Natural killer cell (primary cell): ENCODE measurements at regions not wholly inside any gene's neighbourhood (a gene's known extent, or its start where the extent isn't known, plus 50 kb on each side); places are given as distances from the start of the nearest gene placed in this dataset.

Experiments
- ATAC-seq, 3 donors: fragments of 150-1000 bp in 2 of 3; fragments of 200-7000 bp in 1 of 3; cut with Tn5 transposase; 1 replicate in 1 of 3; 2 replicates in 2 of 3; pipeline ENCODE4 v1.10.0; 2021; ENCODE audit warnings: mild to moderate bottlenecking in 2 of 3, moderate library complexity in 2 of 3
- DNase-seq, 2 donors: peaks; one replicate each; pipeline versions ENCODE4 v3.0.0 to v3.0.0-alpha.2; 2013 to 2021; ENCODE audit warnings: mixed read lengths in 1 of 2
- H3K27ac ChIP-seq: one replicate; pipeline ENCODE4 v1.5.1; 2013; ENCODE audit warnings: mild to moderate bottlenecking, low read length
- H3K27me3 ChIP-seq: one replicate; pipeline ENCODE4 v1.6.1; 2013; ENCODE audit warnings: low read length; ENCODE audit not compliant: control insufficient read depth, insufficient read depth
- H3K36me3 ChIP-seq: one replicate; pipeline ENCODE4 v1.6.1; 2013; ENCODE audit warnings: low read length; ENCODE audit not compliant: control insufficient read depth, insufficient read depth
- H3K4me1 ChIP-seq: one replicate; pipeline ENCODE4 v1.6.1; 2013; ENCODE audit warnings: low read length; ENCODE audit not compliant: control insufficient read depth, insufficient read depth
- H3K4me3 ChIP-seq: one replicate; pipeline ENCODE4 v1.5.1; 2013; ENCODE audit warnings: low read length
- H3K9me3 ChIP-seq: one replicate; pipeline ENCODE4 v1.6.1; 2013; ENCODE audit warnings: low read length; ENCODE audit not compliant: control insufficient read depth, insufficient read depth
- H3K27ac Mint-ChIP-seq, 2 donors: one replicate each; pipeline ENCODE4 v1.8.0; 2022; ENCODE audit warnings: mild to moderate bottlenecking in 2 of 2, mixed read lengths in 2 of 2, moderate library complexity in 1 of 2
- H3K27me3 Mint-ChIP-seq, 2 donors: one replicate each; pipeline ENCODE4 v1.8.0; 2022; ENCODE audit warnings: low read depth in 2 of 2, mixed read lengths in 2 of 2
- H3K36me3 Mint-ChIP-seq: one replicate; pipeline ENCODE4 v1.8.0; 2022; ENCODE audit warnings: mixed read lengths
- H3K4me1 Mint-ChIP-seq, 2 donors: one replicate each; pipeline ENCODE4 v1.8.0; 2022; ENCODE audit warnings: mixed read lengths in 2 of 2
- H3K4me3 Mint-ChIP-seq: one replicate; pipeline ENCODE4 v1.8.0; 2022; ENCODE audit warnings: mild to moderate bottlenecking, moderate library complexity, mixed read lengths
- H3K9me3 Mint-ChIP-seq, 2 donors: one replicate each; pipeline ENCODE4 v1.8.0; 2022; ENCODE audit warnings: mixed read lengths in 2 of 2
- CTCF ChIP-seq: fragments of 200-600 bp; IDR thresholded peaks from one replicate; pipeline ENCODE4 v1.8.0; 2022; ENCODE audit warnings: antibody characterized with exemption
- WGBS: methylation state at CpG from one replicate; pipeline ENCODE4 v1.1.7; 2013; ENCODE audit warnings: missing lambda C conversion rate; ENCODE audit not compliant: insufficient coverage; 5-methylcytosine and 5-hydroxymethylcytosine counted together
- intact Hi-C: fragments of 100-400 bp; cut with micrococcal nuclease; formaldehyde crosslinking; loops from one replicate; pipeline ENCODE4 v1.14.2; 2022

- Mint-ChIP-seq H3K27ac (no peak overlapping the region), H3K4me3 (no peak overlapping the region), H3K27me3 (no peaks in the 10 kb centered on the region), H3K9me3 (no peaks in the 10 kb centered on the region), H3K4me1 (no peaks in the 10 kb centered on the region), H3K36me3 (no peaks in the 10 kb centered on the region)
- H3K27me3 ChIP-seq = no peaks in the 10 kb centered on the region
- no peak for TF ChIP-seq CTCF
- no peaks in the 10 kb centered on the region for H3K36me3 ChIP-seq
- WGBS = 100% methylated on average over 2 of the region's 2 CpGs
- no peaks in the 10 kb centered on the region for H3K4me1 ChIP-seq
- no peaks in the 10 kb centered on the region for H3K9me3 ChIP-seq
- intact Hi-C loops = no loop called here
- DNase-seq (no peak), ATAC-seq (no peak)
- no peak overlapping the region for H3K4me3 ChIP-seq
- H3K27ac ChIP-seq = no peak overlapping the region
Measured at GRCh38 chr6:132011582-132011981, 60.4 kb upstream of the CCN2 start.

GRCh38 chr6:132009175-132009574, 58.0 kb upstream of the CCN2 start:
- no peak overlapping the region for H3K4me3 ChIP-seq
- no peak for TF ChIP-seq CTCF
- ATAC-seq (no peak), DNase-seq (no peak)
- H3K27me3 Mint-ChIP-seq = no peaks in the 10 kb centered on the region
- intact Hi-C loops = no loop called here
- no peaks in the 10 kb centered on the region for H3K36me3 Mint-ChIP-seq
- no peaks in the 10 kb centered on the region for H3K9me3 ChIP-seq
- no peaks in the 10 kb centered on the region for H3K9me3 Mint-ChIP-seq
- no peaks in the 10 kb centered on the region for H3K4me1 ChIP-seq
- no peaks in the 10 kb centered on the region for H3K4me1 Mint-ChIP-seq
- H3K27ac Mint-ChIP-seq = no peak overlapping the region
- H3K27ac ChIP-seq = no peak overlapping the region
- H3K27me3 ChIP-seq = no peaks in the 10 kb centered on the region
- H3K36me3 ChIP-seq = no peaks in the 10 kb centered on the region
- H3K4me3 Mint-ChIP-seq = no peak overlapping the region

GRCh38 chr6:132007474-132008190, 56.5 kb upstream of the CCN2 start:
- H3K36me3 Mint-ChIP-seq = no peaks in the 10 kb centered on the region
- H3K27me3 ChIP-seq = no peaks in the 10 kb centered on the region
- DNase-seq (no peak), ATAC-seq (no peak)
- no peak overlapping the region for H3K27ac ChIP-seq
- H3K4me1 ChIP-seq = no peaks in the 10 kb centered on the region
- intact Hi-C loops = no loop called here
- no peaks in the 10 kb centered on the region for H3K9me3 Mint-ChIP-seq
- H3K4me3 ChIP-seq = no peak overlapping the region
- H3K27me3 Mint-ChIP-seq = no peaks in the 10 kb centered on the region
- no peaks in the 10 kb centered on the region for H3K36me3 ChIP-seq
- 92% methylated on average over 2 of the region's 2 CpGs for WGBS
- peaks cover 3% of the 10 kb centered on the region for H3K9me3 ChIP-seq
- no peak overlapping the region for H3K27ac Mint-ChIP-seq
- no peak overlapping the region for H3K4me3 Mint-ChIP-seq
- H3K4me1 Mint-ChIP-seq = no peaks in the 10 kb centered on the region
- no peak for TF ChIP-seq CTCF

- intact Hi-C loops = no loop called here
Measured at GRCh38 chr6:132005178-132005577, 54.0 kb upstream of the CCN2 start.

More at GRCh38 chr6:132005178-132005577, 54.0 kb upstream of the CCN2 start:
- Mint-ChIP-seq H3K4me3 (no peak overlapping the region), H3K9me3 (no peaks in the 10 kb centered on the region), H3K36me3 (no peaks in the 10 kb centered on the region), H3K27ac (no peak overlapping the region), H3K4me1 (no peaks in the 10 kb centered on the region), H3K27me3 (no peaks in the 10 kb centered on the region)
- Histone ChIP-seq H3K4me3 (no peak overlapping the region), H3K36me3 (no peaks in the 10 kb centered on the region), H3K27ac (no peak overlapping the region), H3K27me3 (no peaks in the 10 kb centered on the region), H3K9me3 (peaks cover 3% of the 10 kb centered on the region), H3K4me1 (no peaks in the 10 kb centered on the region)
- DNase-seq = no peak
- WGBS = 63% methylated on average over 2 of the region's 2 CpGs
- ATAC-seq = no peak
- no peak for TF ChIP-seq CTCF
